ENCODE measurements at regions not wholly inside any gene's neighbourhood (a gene's known extent, or its start where the extent isn't known, plus 50 kb on each side); places are given as distances from the start of the nearest gene placed in this dataset.
"Not testable (repeated sequence)": the region's sequence is repeated elsewhere in the genome, so short reads cannot be mapped to it uniquely, and the experiment has no call there.

GRCh38 chr1:83438316-83438715, 560.6 kb downstream of the TTLL7 start:
- H3K9me3 ChIP-seq (ENCODE audit: control insufficient read depth in 2 of 3, insufficient read depth in 1 of 3, low read length in 3 of 3); H3K9ac ChIP-seq (ENCODE audit: low read length in 3 of 3); H3K4me3 ChIP-seq (ENCODE audit: low read length in 3 of 3); H3K36me3 ChIP-seq (ENCODE audit: control insufficient read depth in 2 of 3, insufficient read depth in 3 of 3, low read length in 3 of 3); H3K27ac ChIP-seq (ENCODE audit: low read depth in 2 of 2, low read length in 2 of 2); H3K27me3 ChIP-seq (ENCODE audit: control insufficient read depth, insufficient read depth, low read length); DNase-seq; FAIRE-seq; H3K4me1 ChIP-seq (ENCODE audit: control insufficient read depth in 2 of 3, insufficient read depth in 2 of 3, low read depth in 1 of 3, low read length in 3 of 3); intact Hi-C loops (cut with DNase I): not testable (repeated sequence)

GRCh38 chr1:83435336-83435735, 563.6 kb downstream of the TTLL7 start:
- H3K9me3 ChIP-seq (ENCODE audit: control insufficient read depth in 2 of 3, insufficient read depth in 1 of 3, low read length in 3 of 3); H3K27ac ChIP-seq (ENCODE audit: low read depth in 2 of 2, low read length in 2 of 2); H3K4me1 ChIP-seq (ENCODE audit: control insufficient read depth in 2 of 3, insufficient read depth in 2 of 3, low read depth in 1 of 3, low read length in 3 of 3); FAIRE-seq; DNase-seq; H3K27me3 ChIP-seq (ENCODE audit: control insufficient read depth, insufficient read depth, low read length); H3K36me3 ChIP-seq (ENCODE audit: control insufficient read depth in 2 of 3, insufficient read depth in 3 of 3, low read length in 3 of 3); H3K9ac ChIP-seq (ENCODE audit: low read length in 3 of 3); H3K4me3 ChIP-seq (ENCODE audit: low read length in 3 of 3); intact Hi-C loops (cut with DNase I): not testable (repeated sequence)

- H3K4me3 ChIP-seq (ENCODE audit: low read length in 3 of 3); H3K9ac ChIP-seq (ENCODE audit: low read length in 3 of 3); H3K27me3 ChIP-seq (ENCODE audit: control insufficient read depth, insufficient read depth, low read length); intact Hi-C loops (cut with DNase I); H3K4me1 ChIP-seq (ENCODE audit: control insufficient read depth in 2 of 3, insufficient read depth in 2 of 3, low read depth in 1 of 3, low read length in 3 of 3); H3K27ac ChIP-seq (ENCODE audit: low read depth in 2 of 2, low read length in 2 of 2); FAIRE-seq; DNase-seq; H3K9me3 ChIP-seq (ENCODE audit: control insufficient read depth in 2 of 3, insufficient read depth in 1 of 3, low read length in 3 of 3); H3K36me3 ChIP-seq (ENCODE audit: control insufficient read depth in 2 of 3, insufficient read depth in 3 of 3, low read length in 3 of 3): not testable (repeated sequence)
Observed at GRCh38 chr1:83427566-83427965, 571.4 kb downstream of the TTLL7 start.

GRCh38 chr1:83423382-83423781, 575.5 kb downstream of the TTLL7 start:
- H3K36me3 ChIP-seq (ENCODE audit: control insufficient read depth in 2 of 3, insufficient read depth in 3 of 3, low read length in 3 of 3); H3K27me3 ChIP-seq (ENCODE audit: control insufficient read depth, insufficient read depth, low read length); FAIRE-seq; H3K9ac ChIP-seq (ENCODE audit: low read length in 3 of 3); intact Hi-C loops (cut with DNase I); DNase-seq; H3K9me3 ChIP-seq (ENCODE audit: control insufficient read depth in 2 of 3, insufficient read depth in 1 of 3, low read length in 3 of 3); H3K4me3 ChIP-seq (ENCODE audit: low read length in 3 of 3); H3K27ac ChIP-seq (ENCODE audit: low read depth in 2 of 2, low read length in 2 of 2); H3K4me1 ChIP-seq (ENCODE audit: control insufficient read depth in 2 of 3, insufficient read depth in 2 of 3, low read depth in 1 of 3, low read length in 3 of 3): not testable (repeated sequence)

GRCh38 chr1:83418558-83418957, 580.4 kb downstream of the TTLL7 start:
- Histone ChIP-seq H3K9ac (ENCODE audit: low read length in 3 of 3) (no peak overlapping the region), H3K27me3 (ENCODE audit: control insufficient read depth, insufficient read depth, low read length) (no peaks in the 10 kb centered on the region), H3K36me3 (ENCODE audit: control insufficient read depth in 2 of 3, insufficient read depth in 3 of 3, low read length in 3 of 3) (no peaks in the 10 kb centered on the region), H3K27ac (ENCODE audit: low read depth in 2 of 2, low read length in 2 of 2) (no peak overlapping the region), H3K9me3 (ENCODE audit: control insufficient read depth in 2 of 3, insufficient read depth in 1 of 3, low read length in 3 of 3) (no peaks in the 10 kb centered on the region), H3K4me1 (ENCODE audit: control insufficient read depth in 2 of 3, insufficient read depth in 2 of 3, low read depth in 1 of 3, low read length in 3 of 3) (no peaks in the 10 kb centered on the region), H3K4me3 (ENCODE audit: low read length in 3 of 3) (no peak overlapping the region)
- no peak for DNase-seq
- intact Hi-C loops (cut with DNase I): no loop called here
- no peak for TF ChIP-seq CTCF (IDR thresholded peaks at IDR 0.05; ENCODE audit: borderline replicate concordance, extremely low read depth, insufficient read depth)
- no peak for FAIRE-seq

- FAIRE-seq; H3K9ac ChIP-seq (ENCODE audit: low read length in 3 of 3); intact Hi-C loops (cut with DNase I); H3K4me3 ChIP-seq (ENCODE audit: low read length in 3 of 3); H3K36me3 ChIP-seq (ENCODE audit: control insufficient read depth in 2 of 3, insufficient read depth in 3 of 3, low read length in 3 of 3); H3K9me3 ChIP-seq (ENCODE audit: control insufficient read depth in 2 of 3, insufficient read depth in 1 of 3, low read length in 3 of 3); H3K27me3 ChIP-seq (ENCODE audit: control insufficient read depth, insufficient read depth, low read length); H3K4me1 ChIP-seq (ENCODE audit: control insufficient read depth in 2 of 3, insufficient read depth in 2 of 3, low read depth in 1 of 3, low read length in 3 of 3); DNase-seq; H3K27ac ChIP-seq (ENCODE audit: low read depth in 2 of 2, low read length in 2 of 2): not testable (repeated sequence)
Observed at GRCh38 chr1:83413839-83414107, 585.2 kb downstream of the TTLL7 start.

GRCh38 chr1:83410746-83411413, 588.1 kb downstream of the TTLL7 start:
- FAIRE-seq; intact Hi-C loops (cut with DNase I); H3K4me1 ChIP-seq (ENCODE audit: control insufficient read depth in 2 of 3, insufficient read depth in 2 of 3, low read depth in 1 of 3, low read length in 3 of 3); H3K4me3 ChIP-seq (ENCODE audit: low read length in 3 of 3); H3K9me3 ChIP-seq (ENCODE audit: control insufficient read depth in 2 of 3, insufficient read depth in 1 of 3, low read length in 3 of 3); H3K27me3 ChIP-seq (ENCODE audit: control insufficient read depth, insufficient read depth, low read length); H3K9ac ChIP-seq (ENCODE audit: low read length in 3 of 3); DNase-seq; H3K36me3 ChIP-seq (ENCODE audit: control insufficient read depth in 2 of 3, insufficient read depth in 3 of 3, low read length in 3 of 3); H3K27ac ChIP-seq (ENCODE audit: low read depth in 2 of 2, low read length in 2 of 2): not testable (repeated sequence)

GRCh38 chr1:83406693-83407371, 592.1 kb downstream of the TTLL7 start:
- H3K4me1 ChIP-seq (ENCODE audit: control insufficient read depth in 2 of 3, insufficient read depth in 2 of 3, low read depth in 1 of 3, low read length in 3 of 3); H3K36me3 ChIP-seq (ENCODE audit: control insufficient read depth in 2 of 3, insufficient read depth in 3 of 3, low read length in 3 of 3); intact Hi-C loops (cut with DNase I); H3K9me3 ChIP-seq (ENCODE audit: control insufficient read depth in 2 of 3, insufficient read depth in 1 of 3, low read length in 3 of 3); H3K4me3 ChIP-seq (ENCODE audit: low read length in 3 of 3); H3K27ac ChIP-seq (ENCODE audit: low read depth in 2 of 2, low read length in 2 of 2); H3K27me3 ChIP-seq (ENCODE audit: control insufficient read depth, insufficient read depth, low read length); H3K9ac ChIP-seq (ENCODE audit: low read length in 3 of 3); DNase-seq; FAIRE-seq: not testable (repeated sequence)
